Left ventricle myocardium inferior (tissue), 1 donor: ENCODE measurements at regions not wholly inside any gene's neighbourhood (a gene's known extent, or its start where the extent isn't known, plus 50 kb on each side); places are given as distances from the start of the nearest gene placed in this dataset.
"Not testable (repeated sequence)": the region's sequence is repeated elsewhere in the genome, so short reads cannot be mapped to it uniquely, and the experiment has no call there.

Experiments used
- DNase-seq: peaks from one replicate; pipeline ENCODE4 v3.0.0-alpha.2; 2020
- H3K27ac ChIP-seq: fragments of 200-600 bp; replicated peaks from 2 replicates; pipeline ENCODE4 v1.8.0; 2021
- H3K27me3 ChIP-seq: fragments of 200-600 bp; 2 replicates; pipeline ENCODE4 v1.8.0; 2021; ENCODE audit warnings: low read depth
- H3K36me3 ChIP-seq: fragments of 200-600 bp; 2 replicates; pipeline ENCODE4 v1.8.0; 2021
- H3K4me1 ChIP-seq: fragments of 200-600 bp; 2 replicates; pipeline ENCODE4 v1.8.0; 2021
- H3K4me3 ChIP-seq: fragments of 200-600 bp; 2 replicates; pipeline ENCODE4 v1.8.0; 2021; ENCODE audit warnings: mild to moderate bottlenecking, moderate library complexity
- H3K9me3 ChIP-seq: fragments of 200-600 bp; replicated peaks from 2 replicates; pipeline ENCODE4 v1.8.0; 2021
- intact Hi-C: fragments of 100-400 bp; cut with micrococcal nuclease; formaldehyde crosslinking; loops from one replicate; pipeline ENCODE4 v1.11.0; 2022
- TF ChIP-seq, protein P1 (sequence below): fragments of 200-600 bp; IDR thresholded peaks from 2 replicates; pipeline ENCODE4 v1.8.0; 2021; ENCODE audit warnings: antibody characterized with exemption, mild to moderate bottlenecking, borderline replicate concordance
- donor health status: DM: no; HTN: yes; CAD: no; lungs with severe emphysema.

DNA sequence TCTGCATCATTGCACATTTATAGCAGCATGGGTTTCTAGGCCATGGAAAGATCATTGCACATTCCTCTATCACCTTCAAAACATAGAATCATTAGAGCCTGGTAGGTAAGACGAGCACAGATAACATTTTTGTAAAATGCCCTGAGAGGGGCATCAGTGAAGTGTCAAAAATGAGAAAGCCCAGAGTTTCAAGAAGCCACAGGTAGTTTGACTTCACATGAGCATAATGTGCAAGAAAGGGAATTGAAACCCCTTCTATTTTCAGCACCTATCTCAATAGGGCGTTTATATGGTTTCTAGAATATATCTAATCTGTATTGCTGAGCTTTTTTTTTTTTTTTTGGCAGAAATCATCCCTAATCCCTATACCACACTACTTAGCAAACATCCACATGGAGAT is 2441.7 kb downstream of the ARAP2 start:
- Histone ChIP-seq H3K27me3 (no peaks in the 10 kb centered on the region), H3K27ac (no peak overlapping the region), H3K9me3 (no peaks in the 10 kb centered on the region), H3K36me3 (no peaks in the 10 kb centered on the region), H3K4me3 (no peak overlapping the region), H3K4me1 (no peaks in the 10 kb centered on the region)
- DNase-seq = no peak
- intact Hi-C loops = no loop called here
- TF ChIP-seq, protein P1, sequence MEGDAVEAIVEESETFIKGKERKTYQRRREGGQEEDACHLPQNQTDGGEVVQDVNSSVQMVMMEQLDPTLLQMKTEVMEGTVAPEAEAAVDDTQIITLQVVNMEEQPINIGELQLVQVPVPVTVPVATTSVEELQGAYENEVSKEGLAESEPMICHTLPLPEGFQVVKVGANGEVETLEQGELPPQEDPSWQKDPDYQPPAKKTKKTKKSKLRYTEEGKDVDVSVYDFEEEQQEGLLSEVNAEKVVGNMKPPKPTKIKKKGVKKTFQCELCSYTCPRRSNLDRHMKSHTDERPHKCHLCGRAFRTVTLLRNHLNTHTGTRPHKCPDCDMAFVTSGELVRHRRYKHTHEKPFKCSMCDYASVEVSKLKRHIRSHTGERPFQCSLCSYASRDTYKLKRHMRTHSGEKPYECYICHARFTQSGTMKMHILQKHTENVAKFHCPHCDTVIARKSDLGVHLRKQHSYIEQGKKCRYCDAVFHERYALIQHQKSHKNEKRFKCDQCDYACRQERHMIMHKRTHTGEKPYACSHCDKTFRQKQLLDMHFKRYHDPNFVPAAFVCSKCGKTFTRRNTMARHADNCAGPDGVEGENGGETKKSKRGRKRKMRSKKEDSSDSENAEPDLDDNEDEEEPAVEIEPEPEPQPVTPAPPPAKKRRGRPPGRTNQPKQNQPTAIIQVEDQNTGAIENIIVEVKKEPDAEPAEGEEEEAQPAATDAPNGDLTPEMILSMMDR = no peak

DNA sequence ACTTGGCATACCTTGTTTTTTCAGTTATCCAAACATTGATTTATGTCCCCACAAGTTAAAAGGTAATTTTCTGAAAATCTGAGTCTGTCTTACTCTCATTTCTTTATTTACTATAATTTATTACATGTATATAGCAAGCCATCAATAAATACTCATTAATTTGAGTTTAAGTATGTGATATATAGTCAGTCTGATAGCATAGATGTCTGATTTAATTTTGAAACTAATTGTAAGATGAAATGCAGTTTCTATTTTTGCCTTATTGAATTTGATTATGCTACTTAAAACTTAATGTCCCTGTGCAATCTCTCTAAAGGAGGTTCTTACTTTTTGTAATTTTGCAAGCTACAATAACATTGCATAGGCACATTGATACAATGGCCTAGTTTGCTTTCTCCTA is 2418.6 kb downstream of the ARAP2 start:
- H3K27ac ChIP-seq = no peak overlapping the region
- H3K4me1 ChIP-seq = no peaks in the 10 kb centered on the region
- no peaks in the 10 kb centered on the region for H3K36me3 ChIP-seq
- H3K27me3 ChIP-seq = no peaks in the 10 kb centered on the region
- H3K9me3 ChIP-seq = no peaks in the 10 kb centered on the region
- TF ChIP-seq, protein P1 = no peak
- no peak for DNase-seq
- intact Hi-C loops = no loop called here
- no peak overlapping the region for H3K4me3 ChIP-seq

DNA sequence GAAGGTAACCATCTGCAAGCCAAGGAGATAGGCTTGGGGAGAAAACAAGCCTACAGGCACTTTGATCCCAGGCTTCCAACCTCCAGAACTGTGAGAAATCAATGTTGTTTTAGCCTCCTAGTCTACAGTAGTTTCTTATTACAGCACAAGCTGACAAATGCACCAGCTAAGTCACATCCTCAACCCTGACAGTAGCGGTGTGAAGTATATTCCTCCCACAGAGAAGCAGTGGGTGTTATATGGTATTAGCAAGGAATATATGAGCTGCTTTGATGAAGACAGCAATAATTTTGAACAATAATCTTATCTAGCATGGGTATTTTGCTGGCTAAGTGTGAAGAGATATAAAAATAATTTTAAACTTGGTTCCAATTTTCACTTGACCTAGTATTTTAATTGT is 2415.0 kb downstream of the ARAP2 start:
- H3K4me1 ChIP-seq, intact Hi-C loops, H3K36me3 ChIP-seq, H3K4me3 ChIP-seq, H3K27me3 ChIP-seq, DNase-seq, H3K9me3 ChIP-seq, H3K27ac ChIP-seq: not testable (repeated sequence)

DNA sequence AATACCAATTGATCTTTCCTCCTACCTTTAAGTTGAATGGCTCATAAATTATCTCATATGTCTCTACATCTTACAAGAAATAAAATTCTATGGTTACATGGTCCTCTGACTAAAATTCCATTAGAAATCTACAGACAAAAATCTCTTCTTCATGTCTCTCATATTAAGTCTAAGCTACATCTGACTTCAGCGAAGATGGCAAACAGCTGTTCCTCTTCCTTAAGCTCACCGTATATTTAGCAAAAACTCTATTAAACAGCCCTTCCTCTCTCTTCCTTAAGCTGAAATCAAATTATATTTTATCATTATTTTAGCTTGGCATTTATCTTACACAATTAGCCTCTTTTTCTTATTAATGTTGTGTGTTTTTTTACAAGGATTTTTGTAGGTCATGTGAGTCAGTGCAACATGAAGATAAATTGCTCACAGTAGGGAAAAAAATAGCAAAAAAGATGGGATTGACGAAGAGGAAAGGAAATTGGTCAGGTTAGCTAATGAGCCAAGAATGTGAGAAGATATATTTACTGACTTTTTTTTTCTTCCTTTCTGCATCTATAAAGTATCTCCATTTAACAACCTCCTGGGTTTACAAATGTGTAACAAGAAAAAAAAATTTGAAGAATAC is 2412.8 kb downstream of the ARAP2 start:
- intact Hi-C loops = no loop called here
- Histone ChIP-seq H3K36me3 (no peaks in the 10 kb centered on the region), H3K9me3 (no peaks in the 10 kb centered on the region), H3K4me1 (no peaks in the 10 kb centered on the region), H3K27me3 (no peaks in the 10 kb centered on the region), H3K27ac (no peak overlapping the region), H3K4me3 (no peak overlapping the region)
- TF ChIP-seq, protein P1 = no peak
- no peak for DNase-seq

DNA sequence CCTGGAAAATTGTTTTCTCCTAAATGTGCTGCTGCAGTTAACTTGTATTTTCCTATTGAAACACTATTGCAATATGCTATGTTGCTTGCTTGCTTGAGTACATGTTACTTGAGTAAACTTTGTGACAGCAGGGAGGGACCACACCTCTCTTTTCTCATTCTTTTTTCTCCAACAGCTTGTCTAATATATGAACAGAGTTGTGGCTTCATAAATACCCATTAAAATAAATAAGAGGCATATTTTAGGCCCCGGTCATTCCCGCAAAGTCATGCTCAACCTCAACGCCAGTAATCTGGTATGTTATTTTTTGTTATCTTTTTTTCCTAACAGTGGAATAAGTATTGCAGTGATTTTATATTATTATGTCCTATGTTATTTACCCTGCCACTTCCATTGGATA is 2408.6 kb downstream of the ARAP2 start:
- H3K9me3 ChIP-seq, H3K4me1 ChIP-seq, intact Hi-C loops, DNase-seq, H3K27ac ChIP-seq, H3K27me3 ChIP-seq, H3K36me3 ChIP-seq, H3K4me3 ChIP-seq: not testable (repeated sequence)

DNA sequence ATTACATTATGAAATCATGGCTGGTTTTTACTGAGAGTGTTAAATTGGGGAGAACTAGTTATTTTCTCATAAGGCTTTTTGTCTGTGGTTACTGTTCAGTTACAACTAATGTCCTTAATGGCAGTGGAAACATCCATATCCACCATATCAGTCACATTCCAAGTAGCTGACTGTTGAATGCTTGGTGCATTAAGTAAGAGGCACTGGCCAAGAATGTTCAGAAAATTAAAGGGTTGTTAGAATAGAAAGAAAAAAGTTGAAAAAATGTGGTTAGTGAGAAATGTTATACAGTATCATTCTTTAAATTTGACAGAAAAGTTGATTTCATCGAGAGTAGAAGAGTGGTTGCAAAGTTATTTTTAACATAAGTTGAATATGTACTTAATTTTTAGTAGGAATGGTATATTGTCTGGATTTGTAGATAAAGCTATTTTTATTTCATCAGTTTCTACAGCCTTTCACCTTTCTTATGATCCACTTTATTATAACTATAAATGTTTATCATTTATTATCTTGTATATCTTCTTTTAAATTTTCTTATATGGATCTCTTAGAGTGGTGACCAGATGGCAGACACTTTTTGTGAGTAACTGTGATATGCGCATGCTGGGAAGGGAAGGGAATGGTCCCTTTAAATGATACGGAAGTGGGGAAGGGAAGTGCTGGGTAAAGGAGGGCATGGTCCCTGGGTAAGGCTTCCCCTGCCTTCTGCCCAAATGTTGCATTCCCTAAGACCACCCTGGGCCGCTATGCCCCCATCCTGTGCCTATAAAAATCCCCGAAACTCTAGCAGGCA is 2407.1 kb downstream of the ARAP2 start:
- Histone ChIP-seq H3K27me3 (no peaks in the 10 kb centered on the region), H3K4me1 (no peaks in the 10 kb centered on the region), H3K9me3 (no peaks in the 10 kb centered on the region), H3K27ac (no peak overlapping the region), H3K4me3 (no peak overlapping the region), H3K36me3 (no peaks in the 10 kb centered on the region)
- DNase-seq = no peak
- intact Hi-C loops = no loop called here
- TF ChIP-seq, protein P1 = no peak
